ENCODE measurements at regions not wholly inside any gene's neighbourhood (a gene's known extent, or its start where the extent isn't known, plus 50 kb on each side); places are given as distances from the start of the nearest gene placed in this dataset.

DNA sequence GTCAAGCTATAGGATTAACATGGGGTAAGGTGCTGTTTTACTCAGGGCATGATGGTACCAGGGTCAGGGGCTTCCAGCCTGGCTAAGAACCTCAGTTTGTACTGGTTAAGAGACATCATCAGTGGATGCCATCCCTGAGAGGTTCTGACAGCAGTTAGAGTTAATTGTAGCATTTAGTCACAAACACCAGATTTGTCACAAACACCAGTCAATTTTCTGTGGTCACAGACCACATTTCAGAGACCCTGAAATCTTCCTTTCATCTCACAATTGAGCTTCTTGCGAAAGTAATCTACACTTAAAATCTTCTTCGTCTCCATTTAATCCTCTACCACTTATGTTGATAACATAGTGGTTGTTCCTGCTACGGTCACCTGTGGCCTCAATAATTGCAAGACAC is 143.0 kb upstream of the EGLN3 start:
- TF ChIP-seq POLR2AphosphoS5 (IDR thresholded peaks at IDR 0.05) (no peak), CTCF (IDR thresholded peaks at IDR 0.05) (no peak), POLR2A (IDR thresholded peaks at IDR 0.05) (no peak), EP300 (IDR thresholded peaks at IDR 0.05) (no peak)
